ENCODE measurements at regions not wholly inside any gene's neighbourhood (a gene's known extent, or its start where the extent isn't known, plus 50 kb on each side); places are given as distances from the start of the nearest gene placed in this dataset.

DNA sequence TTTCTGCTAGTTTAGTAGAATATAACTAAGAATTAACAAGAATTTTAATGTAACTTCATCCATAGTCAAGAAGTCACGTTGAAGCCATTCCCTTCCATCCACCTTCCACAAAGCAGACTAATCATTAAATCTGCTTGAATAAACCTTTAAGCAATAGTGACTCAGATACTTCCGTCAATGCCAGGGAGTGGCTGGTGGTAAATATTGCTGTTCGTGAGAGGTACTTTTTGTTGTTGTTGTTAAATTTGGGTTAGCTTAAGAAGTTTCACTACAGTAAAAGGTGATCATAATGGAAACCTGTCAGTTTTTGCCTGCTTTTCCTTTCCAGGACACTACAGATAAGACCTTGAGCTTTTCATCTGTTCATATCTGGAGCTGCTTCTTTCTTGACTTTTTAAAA lies 316.3 kb downstream of the TMA16 start:
- TF ChIP-seq, protein P1, sequence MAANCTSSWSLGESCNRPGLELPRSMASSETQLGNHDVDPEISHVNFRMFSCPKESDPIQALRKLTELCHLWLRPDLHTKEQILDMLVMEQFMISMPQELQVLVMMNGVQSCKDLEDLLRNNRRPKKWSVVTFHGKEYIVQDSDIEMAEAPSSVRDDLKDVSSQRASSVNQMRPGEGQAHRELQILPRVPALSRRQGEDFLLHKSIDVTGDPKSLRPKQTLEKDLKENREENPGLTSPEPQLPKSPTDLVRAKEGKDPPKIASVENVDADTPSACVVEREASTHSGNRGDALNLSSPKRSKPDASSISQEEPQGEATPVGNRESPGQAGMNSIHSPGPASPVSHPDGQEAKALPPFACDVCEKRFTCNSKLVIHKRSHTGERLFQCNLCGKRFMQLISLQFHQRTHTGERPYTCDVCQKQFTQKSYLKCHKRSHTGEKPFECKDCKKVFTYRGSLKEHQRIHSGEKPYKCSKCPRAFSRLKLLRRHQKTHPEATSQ (tag by site-specific recombination; IDR thresholded peaks at IDR 0.05) = no peak
- TF ChIP-seq, protein P2, sequence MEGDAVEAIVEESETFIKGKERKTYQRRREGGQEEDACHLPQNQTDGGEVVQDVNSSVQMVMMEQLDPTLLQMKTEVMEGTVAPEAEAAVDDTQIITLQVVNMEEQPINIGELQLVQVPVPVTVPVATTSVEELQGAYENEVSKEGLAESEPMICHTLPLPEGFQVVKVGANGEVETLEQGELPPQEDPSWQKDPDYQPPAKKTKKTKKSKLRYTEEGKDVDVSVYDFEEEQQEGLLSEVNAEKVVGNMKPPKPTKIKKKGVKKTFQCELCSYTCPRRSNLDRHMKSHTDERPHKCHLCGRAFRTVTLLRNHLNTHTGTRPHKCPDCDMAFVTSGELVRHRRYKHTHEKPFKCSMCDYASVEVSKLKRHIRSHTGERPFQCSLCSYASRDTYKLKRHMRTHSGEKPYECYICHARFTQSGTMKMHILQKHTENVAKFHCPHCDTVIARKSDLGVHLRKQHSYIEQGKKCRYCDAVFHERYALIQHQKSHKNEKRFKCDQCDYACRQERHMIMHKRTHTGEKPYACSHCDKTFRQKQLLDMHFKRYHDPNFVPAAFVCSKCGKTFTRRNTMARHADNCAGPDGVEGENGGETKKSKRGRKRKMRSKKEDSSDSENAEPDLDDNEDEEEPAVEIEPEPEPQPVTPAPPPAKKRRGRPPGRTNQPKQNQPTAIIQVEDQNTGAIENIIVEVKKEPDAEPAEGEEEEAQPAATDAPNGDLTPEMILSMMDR (tag by site-specific recombination; IDR thresholded peaks at IDR 0.05) = no peak
- TF ChIP-seq ZNF10 (tag by site-specific recombination; IDR thresholded peaks at IDR 0.05) (no peak), ZNF324 (tag by site-specific recombination; IDR thresholded peaks at IDR 0.05) (no peak), SP2 (tag by site-specific recombination; IDR thresholded peaks at IDR 0.05) (no peak), SCRT1 (tag by site-specific recombination; IDR thresholded peaks at IDR 0.05; ENCODE audit: borderline replicate concordance) (no peak), ZNF214 (tag by site-specific recombination; IDR thresholded peaks at IDR 0.05; ENCODE audit: borderline replicate concordance) (no peak)
- TF ChIP-seq, protein P3, sequence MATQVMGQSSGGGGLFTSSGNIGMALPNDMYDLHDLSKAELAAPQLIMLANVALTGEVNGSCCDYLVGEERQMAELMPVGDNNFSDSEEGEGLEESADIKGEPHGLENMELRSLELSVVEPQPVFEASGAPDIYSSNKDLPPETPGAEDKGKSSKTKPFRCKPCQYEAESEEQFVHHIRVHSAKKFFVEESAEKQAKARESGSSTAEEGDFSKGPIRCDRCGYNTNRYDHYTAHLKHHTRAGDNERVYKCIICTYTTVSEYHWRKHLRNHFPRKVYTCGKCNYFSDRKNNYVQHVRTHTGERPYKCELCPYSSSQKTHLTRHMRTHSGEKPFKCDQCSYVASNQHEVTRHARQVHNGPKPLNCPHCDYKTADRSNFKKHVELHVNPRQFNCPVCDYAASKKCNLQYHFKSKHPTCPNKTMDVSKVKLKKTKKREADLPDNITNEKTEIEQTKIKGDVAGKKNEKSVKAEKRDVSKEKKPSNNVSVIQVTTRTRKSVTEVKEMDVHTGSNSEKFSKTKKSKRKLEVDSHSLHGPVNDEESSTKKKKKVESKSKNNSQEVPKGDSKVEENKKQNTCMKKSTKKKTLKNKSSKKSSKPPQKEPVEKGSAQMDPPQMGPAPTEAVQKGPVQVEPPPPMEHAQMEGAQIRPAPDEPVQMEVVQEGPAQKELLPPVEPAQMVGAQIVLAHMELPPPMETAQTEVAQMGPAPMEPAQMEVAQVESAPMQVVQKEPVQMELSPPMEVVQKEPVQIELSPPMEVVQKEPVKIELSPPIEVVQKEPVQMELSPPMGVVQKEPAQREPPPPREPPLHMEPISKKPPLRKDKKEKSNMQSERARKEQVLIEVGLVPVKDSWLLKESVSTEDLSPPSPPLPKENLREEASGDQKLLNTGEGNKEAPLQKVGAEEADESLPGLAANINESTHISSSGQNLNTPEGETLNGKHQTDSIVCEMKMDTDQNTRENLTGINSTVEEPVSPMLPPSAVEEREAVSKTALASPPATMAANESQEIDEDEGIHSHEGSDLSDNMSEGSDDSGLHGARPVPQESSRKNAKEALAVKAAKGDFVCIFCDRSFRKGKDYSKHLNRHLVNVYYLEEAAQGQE (tag by site-specific recombination; IDR thresholded peaks at IDR 0.05) = no peak
- TF ChIP-seq, protein P4, sequence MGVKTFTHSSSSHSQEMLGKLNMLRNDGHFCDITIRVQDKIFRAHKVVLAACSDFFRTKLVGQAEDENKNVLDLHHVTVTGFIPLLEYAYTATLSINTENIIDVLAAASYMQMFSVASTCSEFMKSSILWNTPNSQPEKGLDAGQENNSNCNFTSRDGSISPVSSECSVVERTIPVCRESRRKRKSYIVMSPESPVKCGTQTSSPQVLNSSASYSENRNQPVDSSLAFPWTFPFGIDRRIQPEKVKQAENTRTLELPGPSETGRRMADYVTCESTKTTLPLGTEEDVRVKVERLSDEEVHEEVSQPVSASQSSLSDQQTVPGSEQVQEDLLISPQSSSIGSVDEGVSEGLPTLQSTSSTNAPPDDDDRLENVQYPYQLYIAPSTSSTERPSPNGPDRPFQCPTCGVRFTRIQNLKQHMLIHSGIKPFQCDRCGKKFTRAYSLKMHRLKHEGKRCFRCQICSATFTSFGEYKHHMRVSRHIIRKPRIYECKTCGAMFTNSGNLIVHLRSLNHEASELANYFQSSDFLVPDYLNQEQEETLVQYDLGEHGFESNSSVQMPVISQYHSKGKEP (tag by site-specific recombination; IDR thresholded peaks at IDR 0.05) = no peak
